ENCODE measurements at regions not wholly inside any gene's neighbourhood (a gene's known extent, or its start where the extent isn't known, plus 50 kb on each side); places are given as distances from the start of the nearest gene placed in this dataset.

DNA sequence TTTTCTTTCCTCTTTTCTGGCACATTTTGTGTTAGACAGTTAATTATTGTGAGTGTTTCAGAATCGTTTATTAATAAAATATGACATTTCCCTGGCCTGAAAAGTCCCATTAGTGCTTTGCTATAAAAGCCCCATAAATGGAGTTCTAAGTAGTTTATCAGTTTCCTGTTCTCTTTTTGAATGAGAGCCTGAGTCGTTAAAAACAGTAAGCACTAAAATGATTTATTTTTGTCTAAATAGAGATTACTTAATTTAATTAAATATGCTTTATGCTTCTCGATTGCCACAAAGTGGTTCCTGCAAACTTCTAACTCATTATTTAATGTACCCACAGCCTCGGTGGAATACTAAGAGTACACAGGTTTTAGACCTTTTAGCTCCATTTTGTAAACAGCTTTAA is 577.9 kb downstream of the C6orf118 start:
- no peak for ATAC-seq
- H3K9me3 ChIP-seq, result no peaks in the 10 kb centered on the region
- whole genome bisulfite sequencing, 2 donors (ENCODE audit: low coverage in 1 of 2), result 5 to 14% methylated on average over 4 of the region's 4 CpGs

DNA sequence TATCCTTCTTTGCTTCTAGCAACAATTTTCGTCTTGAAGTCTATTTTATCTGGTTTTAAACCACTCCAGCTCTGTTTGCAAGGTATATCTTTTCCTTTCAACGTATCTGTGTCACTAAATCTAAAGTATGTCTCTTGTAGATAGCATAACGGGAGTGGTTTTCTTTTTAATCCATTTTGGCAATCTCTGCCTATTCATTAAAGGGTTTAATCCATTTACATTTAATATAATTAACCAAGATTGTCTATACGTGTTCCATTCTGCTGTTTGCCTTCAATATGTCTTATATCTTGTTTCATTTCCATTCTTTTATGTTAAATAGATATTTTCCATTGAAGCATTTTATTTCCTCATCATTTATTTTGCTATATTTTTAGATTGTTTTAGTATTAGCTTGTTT is 587.9 kb downstream of the C6orf118 start:
- ATAC-seq, result no peak
- WGBS, 2 donors (ENCODE audit: low coverage in 1 of 2), result 59 to 62% methylated on average over 4 of the region's 4 CpGs
- Histone ChIP-seq H3K4me3 (no peak overlapping the region), H3K27me3 (no peaks in the 10 kb centered on the region), H3K36me3 (no peaks in the 10 kb centered on the region), H3K27ac (no peak overlapping the region), H3K9me3 (peaks cover 0 to 17% (median 0%) of the 10 kb centered on the region in 3 donors), H3K4me1 (no peaks in the 10 kb centered on the region)
- TF ChIP-seq, protein P1, sequence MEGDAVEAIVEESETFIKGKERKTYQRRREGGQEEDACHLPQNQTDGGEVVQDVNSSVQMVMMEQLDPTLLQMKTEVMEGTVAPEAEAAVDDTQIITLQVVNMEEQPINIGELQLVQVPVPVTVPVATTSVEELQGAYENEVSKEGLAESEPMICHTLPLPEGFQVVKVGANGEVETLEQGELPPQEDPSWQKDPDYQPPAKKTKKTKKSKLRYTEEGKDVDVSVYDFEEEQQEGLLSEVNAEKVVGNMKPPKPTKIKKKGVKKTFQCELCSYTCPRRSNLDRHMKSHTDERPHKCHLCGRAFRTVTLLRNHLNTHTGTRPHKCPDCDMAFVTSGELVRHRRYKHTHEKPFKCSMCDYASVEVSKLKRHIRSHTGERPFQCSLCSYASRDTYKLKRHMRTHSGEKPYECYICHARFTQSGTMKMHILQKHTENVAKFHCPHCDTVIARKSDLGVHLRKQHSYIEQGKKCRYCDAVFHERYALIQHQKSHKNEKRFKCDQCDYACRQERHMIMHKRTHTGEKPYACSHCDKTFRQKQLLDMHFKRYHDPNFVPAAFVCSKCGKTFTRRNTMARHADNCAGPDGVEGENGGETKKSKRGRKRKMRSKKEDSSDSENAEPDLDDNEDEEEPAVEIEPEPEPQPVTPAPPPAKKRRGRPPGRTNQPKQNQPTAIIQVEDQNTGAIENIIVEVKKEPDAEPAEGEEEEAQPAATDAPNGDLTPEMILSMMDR (IDR thresholded peaks at IDR 0.05), result no peak
- TF ChIP-seq EP300 (IDR thresholded peaks at IDR 0.05) (no peak), POLR2AphosphoS5 (IDR thresholded peaks at IDR 0.05) (no peak), POLR2A (IDR thresholded peaks at IDR 0.05) (no peak)

More for the DNA sequence above, 577.9 kb downstream of the C6orf118 start:
- no peak overlapping the region for H3K27ac ChIP-seq
- no peaks in the 10 kb centered on the region for H3K36me3 ChIP-seq
- H3K27me3 ChIP-seq, result no peaks in the 10 kb centered on the region
- TF ChIP-seq POLR2A (IDR thresholded peaks at IDR 0.05), result no peak
- no peak for TF ChIP-seq POLR2AphosphoS5 (IDR thresholded peaks at IDR 0.05)
- no peak for TF ChIP-seq EP300 (IDR thresholded peaks at IDR 0.05)
- TF ChIP-seq, protein P1 (IDR thresholded peaks at IDR 0.05), result no peak
- H3K4me3 ChIP-seq, result no peak overlapping the region
- peaks cover 0 to 11% (median 0%) of the 10 kb centered on the region in 3 donors for H3K4me1 ChIP-seq

DNA sequence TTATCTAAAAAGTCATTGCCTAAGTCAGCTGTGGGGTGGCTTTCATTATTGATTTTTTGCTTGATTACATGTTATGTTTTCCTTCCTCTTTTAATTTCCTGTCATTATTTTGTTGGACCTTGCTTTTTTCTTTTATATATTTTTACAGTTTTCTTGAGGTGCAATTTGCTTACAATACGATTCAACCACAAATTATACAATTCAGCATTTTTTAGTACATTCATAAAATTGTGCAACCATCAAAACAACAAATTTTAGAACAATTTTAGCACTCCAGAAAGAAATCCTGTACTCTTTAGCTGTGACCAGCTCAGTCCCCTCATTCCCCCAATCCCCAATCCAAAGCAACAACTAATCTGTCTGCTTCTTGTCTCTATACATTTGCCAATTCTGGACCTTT is 608.9 kb downstream of the C6orf118 start:
- no peak for ATAC-seq
- H3K4me1 ChIP-seq, result no peaks in the 10 kb centered on the region
- H3K4me3 ChIP-seq, result no peak overlapping the region
- H3K27me3 ChIP-seq, result no peaks in the 10 kb centered on the region
- H3K27ac ChIP-seq, result no peak overlapping the region
- TF ChIP-seq EP300 (IDR thresholded peaks at IDR 0.05) (no peak), POLR2A (IDR thresholded peaks at IDR 0.05) (no peak), POLR2AphosphoS5 (IDR thresholded peaks at IDR 0.05) (no peak)
- TF ChIP-seq, protein P1 (IDR thresholded peaks at IDR 0.05), result no peak
- 40 to 81% methylated on average over 1 of the region's 1 CpG for WGBS, 2 donors (ENCODE audit: low coverage in 1 of 2)
- no peaks in the 10 kb centered on the region for H3K9me3 ChIP-seq
- H3K36me3 ChIP-seq, result no peaks in the 10 kb centered on the region

DNA sequence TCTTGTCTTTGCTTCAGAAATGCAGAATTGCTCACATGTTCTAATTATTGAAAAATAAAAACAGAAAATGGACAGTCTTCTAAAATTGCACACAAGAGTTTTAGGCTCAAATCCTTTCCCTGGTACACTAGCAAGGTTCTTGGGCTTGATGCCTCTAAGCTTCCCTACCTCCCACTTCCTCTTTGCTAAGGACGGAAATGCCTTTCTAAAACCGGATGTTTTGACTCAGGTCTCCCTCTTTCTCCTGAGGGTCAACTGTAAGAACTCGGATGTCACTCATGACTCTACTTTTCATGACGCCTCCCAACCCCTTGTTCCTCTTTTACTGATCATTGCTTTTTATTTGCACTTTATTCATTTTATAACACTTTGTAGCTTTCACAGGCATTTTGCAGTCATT is 613.5 kb downstream of the C6orf118 start:
- TF ChIP-seq POLR2A (IDR thresholded peaks at IDR 0.05) (no peak), POLR2AphosphoS5 (IDR thresholded peaks at IDR 0.05) (no peak), EP300 (IDR thresholded peaks at IDR 0.05) (no peak)
- TF ChIP-seq, protein P1 (IDR thresholded peaks at IDR 0.05), result no peak
- H3K9me3 ChIP-seq, result no peaks in the 10 kb centered on the region
- no peak overlapping the region for H3K27ac ChIP-seq
- 40 to 50% methylated on average over 4 of the region's 4 CpGs for WGBS, 2 donors (ENCODE audit: low coverage in 1 of 2)
- H3K27me3 ChIP-seq, result no peaks in the 10 kb centered on the region
- H3K4me3 ChIP-seq, result no peak overlapping the region
- H3K4me1 ChIP-seq, result peaks cover 0 to 4% (median 0%) of the 10 kb centered on the region in 3 donors
- ATAC-seq, result no peak
- no peaks in the 10 kb centered on the region for H3K36me3 ChIP-seq

DNA sequence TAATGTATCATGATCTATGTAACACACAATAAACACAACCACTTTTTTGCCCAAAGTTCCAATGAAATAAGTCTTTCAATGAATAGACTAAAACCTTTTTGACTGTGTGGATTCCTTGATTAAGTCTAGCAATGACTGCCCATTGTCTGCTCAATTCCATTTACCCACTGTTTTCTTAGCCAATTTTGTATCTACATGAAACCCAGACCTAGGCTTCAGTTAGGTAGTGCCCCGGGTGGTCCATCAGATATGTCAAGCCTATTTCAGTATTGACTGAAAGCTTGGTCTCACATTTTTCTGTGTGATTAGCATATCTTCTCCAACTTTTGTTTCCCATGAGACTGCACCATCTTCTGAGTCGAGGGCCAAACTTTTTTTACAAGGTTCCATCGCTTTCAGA is 615.0 kb downstream of the C6orf118 start:
- 68 to 90% methylated on average over 3 of the region's 3 CpGs for WGBS, 2 donors (ENCODE audit: low coverage in 1 of 2)
- Histone ChIP-seq H3K9me3 (no peaks in the 10 kb centered on the region), H3K27me3 (no peaks in the 10 kb centered on the region), H3K36me3 (no peaks in the 10 kb centered on the region), H3K4me3 (no peak overlapping the region), H3K4me1 (peaks cover 0 to 4% (median 0%) of the 10 kb centered on the region in 3 donors), H3K27ac (no peak overlapping the region)
- no peak for ATAC-seq
- TF ChIP-seq, protein P1 (IDR thresholded peaks at IDR 0.05), result no peak
- no peak for TF ChIP-seq EP300 (IDR thresholded peaks at IDR 0.05)
- no peak for TF ChIP-seq POLR2A (IDR thresholded peaks at IDR 0.05)
- TF ChIP-seq POLR2AphosphoS5 (IDR thresholded peaks at IDR 0.05), result no peak
